ENCODE measurements at regions not wholly inside any gene's neighbourhood (a gene's known extent, or its start where the extent isn't known, plus 50 kb on each side); places are given as distances from the start of the nearest gene placed in this dataset.
A peak's percentile ranks its signal among the peaks of the same experiment; 100 is the strongest.

GRCh38 chr6:3603340-3604130 lies 146.7 kb upstream of the SLC22A23 start:
- TF ChIP-seq EP300 (IDR thresholded peaks at IDR 0.05) (no peak), CTCF (IDR thresholded peaks at IDR 0.05) (no peak), POLR2A (IDR thresholded peaks at IDR 0.05) (no peak)
- Histone ChIP-seq H3K9me3 (peaks cover 0 to 24% (median 11%) of the 10 kb centered on the region in 4 donors), H3K4me1 (no peaks in the 10 kb centered on the region), H3K4me3 (no peak overlapping the region), H3K27ac (no peak overlapping the region), H3K27me3 (no peaks in the 10 kb centered on the region), H3K36me3 (no peaks in the 10 kb centered on the region)
- intact Hi-C loops (cut with DNase I; ENCODE audit: low total_unique reads), result no loop called here
- 81 to 96% (median 93%) methylated on average over 5 of the region's 5 CpGs for WGBS, 5 donors
- peak in 1 of 2 donors; percentile 28 for DNase-seq

GRCh38 chr6:3601570-3601969 lies 144.7 kb upstream of the SLC22A23 start:
- no peak overlapping the region for H3K27ac ChIP-seq
- no peaks in the 10 kb centered on the region for H3K27me3 ChIP-seq
- H3K9me3 ChIP-seq, result peaks cover 0 to 24% (median 11%) of the 10 kb centered on the region in 4 donors
- no peak for TF ChIP-seq POLR2A (IDR thresholded peaks at IDR 0.05)
- TF ChIP-seq POLR2AphosphoS5 (IDR thresholded peaks at IDR 0.05), result no peak
- no peak for TF ChIP-seq EP300 (IDR thresholded peaks at IDR 0.05)
- no peaks in the 10 kb centered on the region for H3K4me1 ChIP-seq
- no peaks in the 10 kb centered on the region for H3K36me3 ChIP-seq
- H3K4me3 ChIP-seq, result no peak overlapping the region
- no peak for DNase-seq
- WGBS, 5 donors, result 94 to 98% (median 96%) methylated on average over 3 of the region's 3 CpGs
- intact Hi-C loops (cut with DNase I; ENCODE audit: low total_unique reads), result no loop called here

- no peak for TF ChIP-seq POLR2A (IDR thresholded peaks at IDR 0.05)
- TF ChIP-seq CTCF (IDR thresholded peaks at IDR 0.05), result no peak
- TF ChIP-seq POLR2AphosphoS5 (IDR thresholded peaks at IDR 0.05), result no peak
- Histone ChIP-seq H3K4me1 (no peaks in the 10 kb centered on the region), H3K9me3 (peaks cover 0 to 20% (median 10%) of the 10 kb centered on the region in 4 donors), H3K4me3 (no peak overlapping the region), H3K36me3 (no peaks in the 10 kb centered on the region), H3K27ac (no peak overlapping the region), H3K27me3 (no peaks in the 10 kb centered on the region)
- 80 to 86% (median 84%) methylated on average over 4 of the region's 4 CpGs for WGBS, 5 donors
- DNase-seq, result no peak
- intact Hi-C loops (cut with DNase I; ENCODE audit: low total_unique reads), result no loop called here
These were observed 140.7 kb upstream of the SLC22A23 start for GRCh38 chr6:3597500-3598064.

GRCh38 chr6:3596766-3597165 lies 139.9 kb upstream of the SLC22A23 start:
- H3K4me3 ChIP-seq, result no peak overlapping the region
- WGBS, 5 donors, result 57 to 83% (median 78%) methylated on average over 6 of the region's 6 CpGs
- peaks cover 0 to 11% (median 5%) of the 10 kb centered on the region in 4 donors for H3K9me3 ChIP-seq
- TF ChIP-seq EP300 (IDR thresholded peaks at IDR 0.05) (no peak), POLR2AphosphoS5 (IDR thresholded peaks at IDR 0.05) (no peak)
- no peaks in the 10 kb centered on the region for H3K36me3 ChIP-seq
- H3K27ac ChIP-seq, result no peak overlapping the region
- no peaks in the 10 kb centered on the region for H3K4me1 ChIP-seq
- no peak for DNase-seq
- intact Hi-C loops (cut with DNase I; ENCODE audit: low total_unique reads), result no loop called here
- H3K27me3 ChIP-seq, result no peaks in the 10 kb centered on the region

- H3K4me3 ChIP-seq, result no peak overlapping the region
- no peak for TF ChIP-seq EP300 (IDR thresholded peaks at IDR 0.05)
- TF ChIP-seq POLR2AphosphoS5 (IDR thresholded peaks at IDR 0.05), result no peak
- no peak for TF ChIP-seq CTCF (IDR thresholded peaks at IDR 0.05)
- no peak for TF ChIP-seq POLR2A (IDR thresholded peaks at IDR 0.05)
- intact Hi-C loops (cut with DNase I; ENCODE audit: low total_unique reads), result no loop called here
- H3K27me3 ChIP-seq, result no peaks in the 10 kb centered on the region
- H3K4me1 ChIP-seq, result no peaks in the 10 kb centered on the region
- H3K36me3 ChIP-seq, result no peaks in the 10 kb centered on the region
- H3K9me3 ChIP-seq, result no peaks in the 10 kb centered on the region
- WGBS, 5 donors, result 82 to 100% (median 92%) methylated on average over 2 of the region's 2 CpGs
- no peak for DNase-seq
- H3K27ac ChIP-seq, result no peak overlapping the region
These were observed 137.4 kb upstream of the SLC22A23 start for GRCh38 chr6:3594201-3594600.
